ENCODE measurements at regions not wholly inside any gene's neighbourhood (a gene's known extent, or its start where the extent isn't known, plus 50 kb on each side); places are given as distances from the start of the nearest gene placed in this dataset.

DNA sequence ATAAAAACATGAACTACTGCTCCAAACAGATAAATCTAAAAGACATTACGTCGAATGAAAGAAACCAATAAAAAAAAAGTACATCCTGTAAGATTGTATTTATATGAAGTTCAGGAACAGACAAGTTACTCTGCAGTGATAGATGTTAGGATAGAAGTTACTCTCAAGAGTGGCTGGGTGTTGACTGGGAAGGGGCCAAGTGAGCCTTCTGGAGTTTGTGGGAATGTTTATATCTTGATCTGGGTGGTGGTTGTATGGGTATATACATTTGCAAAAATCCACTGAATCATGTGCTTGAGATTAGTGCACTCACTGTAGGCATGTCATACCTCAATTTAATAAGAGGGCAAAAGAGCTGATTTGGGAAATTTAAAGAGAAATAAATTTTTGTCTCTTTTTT lies 485.8 kb downstream of the ARHGEF28 start:
- H3K4me1 ChIP-seq (replicated peaks in 1 of 4; ENCODE audit: control insufficient read depth in 3 of 4, insufficient read depth in 4 of 4, low read length in 3 of 4): no peaks in the 10 kb centered on the region; a peak in 1 of 7 replicates

More for the DNA sequence above, 485.8 kb downstream of the ARHGEF28 start:
- H4K91ac ChIP-seq (replicated peaks; ENCODE audit: insufficient read length, low read length): no peak overlapping the region
- WGBS, 2 experiments (ENCODE audit: extremely low coverage in 1 of 2, insufficient coverage in 1 of 2, insufficient read length in 1 of 2, insufficient replicate concordance in 2 of 2, low coverage in 1 of 2, low lambda C conversion rate in 2 of 2, missing lambda C conversion rate in 1 of 2): 93% methylated on average over 2 of the region's 2 CpGs; no CpG with 5 or more reads in 1 of the 2 experiments
- CTCF ChIA-PET (ENCODE audit: partially characterized antibody): no interaction called here
- H3K23ac ChIP-seq (ENCODE audit: insufficient read length): no peak overlapping the region
- no peaks in the 10 kb centered on the region for H3K36me3 ChIP-seq (ENCODE audit: control insufficient read depth in 2 of 4, insufficient read depth in 4 of 4, low read length in 3 of 4)
- H2BK12ac ChIP-seq (ENCODE audit: low read depth, low read length): no peak overlapping the region
- no peak overlapping the region for H2BK20ac ChIP-seq (ENCODE audit: low read length)
- H2BK120ac ChIP-seq (replicated peaks; ENCODE audit: low read depth, low read length): no peak overlapping the region
- no peak overlapping the region for H3K27ac ChIP-seq (ENCODE audit: low read depth, low read length)
- no peaks in the 10 kb centered on the region for H3K23me2 ChIP-seq (ENCODE audit: low read depth, low read length)
- POLR2A ChIA-PET (ENCODE audit: partially characterized antibody): interaction anchor here (0.5 kb wide), 1 partner anchor 13 kb away, joined by 3 read pairs; no protein-coding TSS in a partner anchor
- FAIRE-seq: no peak
- H3K18ac ChIP-seq (ENCODE audit: extremely low read depth, low read length): no peak overlapping the region
- no peaks in the 10 kb centered on the region for H3K27me3 ChIP-seq (replicated peaks in 1 of 4; ENCODE audit: control insufficient read depth in 3 of 4, extremely low read depth in 1 of 4, insufficient read depth in 3 of 4, low read length in 3 of 4)
- H3K79me1 ChIP-seq (ENCODE audit: low read depth, low read length): no peaks in the 10 kb centered on the region
- DNase-seq (ENCODE audit: low read depth in 1 of 2, low spot score in 2 of 2): no peak
- TF ChIP-seq, protein P1, sequence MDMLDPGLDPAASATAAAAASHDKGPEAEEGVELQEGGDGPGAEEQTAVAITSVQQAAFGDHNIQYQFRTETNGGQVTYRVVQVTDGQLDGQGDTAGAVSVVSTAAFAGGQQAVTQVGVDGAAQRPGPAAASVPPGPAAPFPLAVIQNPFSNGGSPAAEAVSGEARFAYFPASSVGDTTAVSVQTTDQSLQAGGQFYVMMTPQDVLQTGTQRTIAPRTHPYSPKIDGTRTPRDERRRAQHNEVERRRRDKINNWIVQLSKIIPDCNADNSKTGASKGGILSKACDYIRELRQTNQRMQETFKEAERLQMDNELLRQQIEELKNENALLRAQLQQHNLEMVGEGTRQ (IDR thresholded peaks at IDR 0.05; ENCODE audit: low read length): no peak
- no peak for TF ChIP-seq SIN3A (conservative IDR thresholded peaks at IDR 0.05 in 1 of 2, IDR thresholded peaks at IDR 0.05 in 1 of 2; ENCODE audit: low read depth in 1 of 2, low read length in 2 of 2)
- TF ChIP-seq SIX5 (IDR thresholded peaks at IDR 0.05; ENCODE audit: low read depth, low read length): no peak
- no peak for TF ChIP-seq CTBP2 (IDR thresholded peaks at IDR 0.05; ENCODE audit: borderline replicate concordance, insufficient read depth, insufficient read length, low read length)
- H4K20me1 ChIP-seq (replicated peaks in 1 of 2; ENCODE audit: control insufficient read depth in 1 of 2, insufficient read depth in 2 of 2, low read length in 2 of 2): no peaks in the 10 kb centered on the region
- H3K4me3 ChIP-seq (ENCODE audit: extremely low read depth in 1 of 4, insufficient read depth in 2 of 4, low read depth in 3 of 4, low read length in 4 of 4): no peak overlapping the region
- no peaks in the 10 kb centered on the region for H3K9me3 ChIP-seq (ENCODE audit: insufficient read depth in 2 of 2, low read depth in 1 of 2, low read length in 1 of 2)
- H2AK5ac ChIP-seq (ENCODE audit: low read depth, low read length): no peak overlapping the region
- H2BK15ac ChIP-seq (ENCODE audit: low read length): no peak overlapping the region
- H3K9ac ChIP-seq (replicated peaks in 1 of 4; ENCODE audit: extremely low read depth in 1 of 4, low read depth in 3 of 4, low read length in 3 of 4): no peak overlapping the region; a peak in 1 of 7 replicates
- H4K8ac ChIP-seq (ENCODE audit: extremely low read depth, insufficient read depth, low read length): no peak overlapping the region
- H4K5ac ChIP-seq (ENCODE audit: insufficient read length, low read depth, low read length): no peak overlapping the region
- no peak overlapping the region for H3K4me2 ChIP-seq (ENCODE audit: insufficient read depth in 1 of 2, low read depth in 2 of 2, low read length in 2 of 2)
- H3K14ac ChIP-seq (ENCODE audit: insufficient read length): no peak overlapping the region
- H2AFZ ChIP-seq (ENCODE audit: low read length): no peak overlapping the region
- no peaks in the 10 kb centered on the region for H3K79me2 ChIP-seq (ENCODE audit: control insufficient read depth in 1 of 2, insufficient read depth in 2 of 2, low read length in 2 of 2)
- no peak overlapping the region for H3K56ac ChIP-seq (replicated peaks; ENCODE audit: insufficient read length, low read depth, low read length)
- H3K4ac ChIP-seq (replicated peaks; ENCODE audit: insufficient read length, low read depth, low read length): no peak overlapping the region
- H2BK5ac ChIP-seq (ENCODE audit: low read depth, low read length): no peak overlapping the region
